H1 (cell line): ENCODE measurements at regions not wholly inside any gene's neighbourhood (a gene's known extent, or its start where the extent isn't known, plus 50 kb on each side); places are given as distances from the start of the nearest gene placed in this dataset.

Source experiments
- TBP ChIP-seq: IDR thresholded peaks from 2 replicates; pipeline ENCODE4 v1.6.1; 2011; ENCODE audit warnings: low read depth, low read length, improper control_type of control experiment

DNA sequence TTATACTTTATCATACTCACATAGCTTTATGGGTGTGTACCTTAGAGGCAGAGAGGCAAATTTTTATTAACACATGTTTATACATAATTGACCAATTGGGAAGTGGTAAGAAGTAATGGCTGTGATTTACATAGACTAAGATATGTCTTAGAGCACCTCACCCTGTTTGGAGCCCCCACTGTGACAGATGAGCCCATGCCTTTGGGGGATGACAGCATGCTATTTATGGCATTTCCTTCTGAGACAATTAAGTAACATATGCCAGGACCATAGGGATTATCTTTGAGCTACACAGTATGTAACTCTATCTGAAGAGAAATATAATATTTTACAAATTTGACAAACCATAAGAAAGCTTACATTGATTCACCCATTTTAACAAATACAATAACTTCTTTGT, 1655.3 kb upstream of the ACVR2A start (continued):
- TF ChIP-seq TBP = no peak
